NCI-H748 (cell line): ENCODE measurements at regions not wholly inside any gene's neighbourhood (a gene's known extent, or its start where the extent isn't known, plus 50 kb on each side); places are given as distances from the start of the nearest gene placed in this dataset.

Source experiments
- DNase-seq: peaks from one replicate; lab custom pipeline; 2025; ENCODE audit not compliant: unreplicated experiment; lab: John Stamatoyannopoulos, UW

DNA sequence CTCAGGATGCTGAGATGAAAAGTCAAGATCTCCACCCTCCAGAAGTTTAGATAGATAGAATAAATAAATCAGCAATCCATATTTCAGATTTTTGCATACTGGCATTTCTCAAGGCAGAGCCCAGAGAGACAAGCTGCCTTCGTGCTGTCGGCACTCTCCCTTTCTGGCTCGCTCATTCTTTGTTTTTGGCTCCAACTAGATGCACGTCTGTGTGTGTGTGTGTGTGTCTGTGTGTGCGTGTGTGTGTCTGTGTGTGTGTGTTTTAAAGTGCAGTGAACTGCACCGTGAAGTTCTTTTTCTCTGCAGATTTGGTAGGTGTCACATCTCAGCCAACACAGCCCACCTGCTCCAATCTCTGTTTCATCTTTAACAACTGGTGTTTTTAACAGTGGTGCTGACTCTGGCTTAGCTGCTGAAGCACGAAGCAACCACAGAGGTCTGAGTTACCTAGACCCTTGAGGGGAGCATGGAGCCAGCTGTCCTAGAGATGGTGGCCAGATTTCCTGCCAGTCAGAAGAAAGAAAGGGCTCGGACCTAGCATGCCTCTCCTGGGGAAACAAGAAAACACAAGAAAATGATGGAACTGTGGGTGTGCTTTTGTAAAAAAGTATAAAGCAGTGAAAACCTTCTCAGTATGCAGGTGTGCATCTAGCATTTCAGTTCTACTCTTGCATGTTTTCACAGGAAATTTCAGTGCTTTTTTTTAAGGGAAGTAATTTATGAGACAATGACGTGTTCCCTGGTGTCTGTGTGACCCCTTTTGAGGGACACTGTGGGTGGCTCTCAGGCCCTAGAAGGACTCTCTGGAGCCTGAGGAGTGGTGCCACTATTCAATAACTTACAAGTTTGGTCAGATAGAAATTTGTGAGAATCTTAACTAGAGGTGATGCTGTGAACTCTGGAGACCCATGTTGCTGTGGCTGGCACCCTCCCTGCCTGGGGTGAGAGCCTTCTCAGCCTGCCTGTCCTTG lies 364.3 kb downstream of the RNF144A start:
- DNase-seq = no peak

DNA sequence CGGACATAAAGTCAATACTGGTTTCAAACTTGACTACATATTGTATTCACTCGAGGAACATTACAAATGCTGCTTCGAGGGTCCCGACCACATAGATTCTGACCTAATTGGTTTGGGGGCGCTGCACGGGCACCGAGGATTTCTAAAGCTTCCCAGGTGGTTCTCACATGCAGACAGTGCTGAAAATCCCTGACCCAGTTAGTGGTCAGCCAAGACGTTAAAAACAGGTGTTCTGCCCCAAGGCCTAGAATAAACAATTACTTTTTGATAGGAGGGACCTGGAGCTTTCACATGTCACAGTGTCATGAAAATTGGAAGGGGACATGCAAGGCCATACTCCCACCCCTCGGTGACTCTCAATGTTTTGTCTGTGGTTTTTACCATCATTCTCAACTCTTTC lies 368.9 kb downstream of the RNF144A start:
- DNase-seq = no peak

DNA sequence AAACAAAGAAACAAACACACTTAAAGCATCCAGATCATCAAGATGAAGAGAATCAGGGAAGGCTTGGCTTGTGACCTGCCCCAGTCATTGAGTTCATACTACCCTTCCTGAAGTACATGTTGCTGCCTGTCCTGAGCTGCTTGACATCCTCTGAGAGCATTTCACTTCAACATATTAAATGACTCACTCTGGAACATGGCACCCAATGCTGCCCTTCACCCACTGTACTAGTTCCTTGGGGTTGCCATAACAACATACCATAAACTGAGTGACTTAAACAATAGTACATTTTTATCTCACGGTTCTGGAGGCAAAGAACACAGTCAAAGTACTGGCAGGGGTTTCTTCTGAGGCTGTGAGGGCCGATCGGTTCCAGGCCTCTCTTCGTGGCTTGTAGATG lies 371.3 kb downstream of the RNF144A start:
- DNase-seq = no peak

DNA sequence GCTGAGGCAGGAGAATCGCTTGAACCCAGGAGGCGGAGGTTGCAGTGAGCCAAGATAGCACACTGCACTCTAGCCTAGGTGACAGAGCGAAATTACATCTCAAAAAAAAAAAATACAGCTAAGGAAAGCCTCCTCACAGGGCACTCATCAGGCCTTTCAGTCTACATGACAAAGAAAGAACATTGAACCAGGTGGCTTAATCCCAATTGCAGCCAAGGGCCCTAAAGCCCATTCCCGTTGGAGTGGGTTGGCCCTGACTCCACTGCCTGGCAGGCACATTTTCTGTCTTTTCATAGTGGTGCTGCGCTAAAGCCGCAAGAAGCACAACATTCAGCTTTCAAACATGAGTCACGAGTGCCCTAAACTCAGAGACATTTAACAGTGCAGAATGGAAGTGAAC lies 372.5 kb downstream of the RNF144A start:
- no peak for DNase-seq

DNA sequence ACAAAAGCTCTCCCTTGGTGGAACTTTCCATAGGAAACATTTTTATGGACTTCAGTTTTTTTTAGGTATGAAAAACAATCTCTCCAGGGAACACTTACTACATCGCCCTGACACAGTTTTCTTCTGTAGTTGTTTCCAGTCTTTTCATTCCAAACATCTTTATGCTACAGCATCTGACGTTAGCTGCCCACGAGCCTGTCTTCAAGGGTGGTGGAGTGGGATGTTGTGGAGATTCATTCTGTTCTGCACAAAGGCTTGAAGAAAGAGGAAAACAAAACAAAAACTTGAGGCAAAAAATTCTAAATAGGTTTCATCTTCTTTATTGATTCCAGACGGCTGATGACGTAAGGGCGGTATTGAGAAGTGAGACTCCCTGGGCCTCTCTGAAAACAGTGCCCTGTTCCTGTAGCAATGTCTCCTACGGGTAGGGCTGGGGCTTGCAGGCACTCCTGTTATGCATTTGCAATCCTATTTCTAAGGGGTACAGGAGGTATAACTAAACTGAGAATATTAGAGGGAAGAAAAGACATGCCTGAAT lies 375.0 kb downstream of the RNF144A start:
- no peak for DNase-seq

DNA sequence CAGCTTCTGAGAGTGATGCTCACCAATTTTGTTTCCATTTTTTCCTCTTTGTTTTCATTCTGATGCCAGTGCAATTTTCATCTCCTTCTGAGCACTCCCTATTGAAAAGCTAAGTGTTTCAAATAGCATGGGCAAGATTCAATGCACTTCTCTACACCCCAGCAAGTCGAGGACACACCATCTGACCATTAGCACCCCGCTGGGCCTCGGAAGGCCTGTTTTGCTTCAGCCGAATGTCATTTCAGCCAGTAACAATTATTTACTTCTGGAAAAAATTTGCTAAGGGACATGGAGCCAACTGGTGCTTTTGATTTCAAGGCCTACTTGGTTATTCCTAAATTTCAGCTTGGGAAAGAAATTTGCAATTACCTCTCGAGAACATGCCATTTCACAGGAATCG lies 392.4 kb downstream of the RNF144A start:
- no peak for DNase-seq

DNA sequence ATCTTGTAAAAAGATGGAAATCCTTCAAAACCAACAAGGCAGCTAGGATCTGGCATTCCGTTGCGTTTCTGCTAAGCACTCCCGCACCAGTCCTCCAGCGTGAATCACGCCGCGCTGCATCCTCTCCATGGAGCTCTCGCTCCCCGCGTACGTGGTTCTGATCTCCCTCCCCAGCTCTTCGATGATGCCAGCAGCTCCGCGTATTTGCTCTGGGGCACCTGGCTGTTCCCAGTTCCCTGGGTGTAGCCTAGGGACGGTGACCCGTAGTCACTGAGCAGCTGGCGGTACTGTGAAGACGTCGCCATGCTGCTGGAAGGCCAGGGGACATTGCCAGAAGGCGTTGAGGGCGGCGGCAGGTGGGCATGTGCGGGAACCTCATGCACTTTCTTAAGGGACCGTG lies 407.5 kb downstream of the RNF144A start:
- no peak for DNase-seq

DNA sequence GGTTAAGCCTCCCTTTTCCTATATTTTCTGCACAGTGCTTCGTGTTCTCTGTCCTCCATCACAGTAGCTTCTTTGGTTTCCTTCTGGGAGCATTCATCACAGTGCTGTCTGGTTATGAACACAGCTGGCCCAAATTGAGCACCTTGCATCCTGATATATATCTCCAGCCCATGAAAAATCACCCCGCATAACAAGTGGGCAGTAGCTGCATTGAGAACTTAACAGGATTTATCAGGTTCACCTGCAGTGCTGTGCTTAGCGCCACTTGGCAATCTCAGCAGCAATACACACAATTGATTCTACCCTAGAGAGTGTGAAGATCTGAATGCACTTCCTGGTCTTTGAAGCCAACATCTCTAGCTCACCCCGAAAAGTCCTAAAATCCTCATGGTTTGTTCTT lies 408.0 kb downstream of the RNF144A start:
- no peak for DNase-seq

DNA sequence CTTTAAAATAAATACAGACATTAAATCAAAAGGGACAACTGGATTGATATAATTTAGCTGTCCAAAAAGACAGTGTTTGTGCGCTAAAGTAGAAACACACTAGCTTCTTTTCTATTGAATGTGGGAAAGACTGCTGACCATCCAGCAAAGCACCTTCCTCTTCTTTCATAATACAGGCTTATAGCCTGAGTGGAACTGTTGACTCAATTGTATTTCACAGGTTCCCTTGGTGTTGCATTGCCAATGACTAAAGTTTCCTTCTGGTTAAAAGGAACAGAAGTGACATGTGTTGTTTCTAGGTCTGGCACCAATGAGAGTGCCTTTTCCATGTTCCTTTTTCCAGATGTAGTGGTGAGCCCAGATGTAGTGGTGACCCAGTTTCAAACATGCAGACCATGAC lies 412.3 kb downstream of the RNF144A start:
- no peak for DNase-seq

DNA sequence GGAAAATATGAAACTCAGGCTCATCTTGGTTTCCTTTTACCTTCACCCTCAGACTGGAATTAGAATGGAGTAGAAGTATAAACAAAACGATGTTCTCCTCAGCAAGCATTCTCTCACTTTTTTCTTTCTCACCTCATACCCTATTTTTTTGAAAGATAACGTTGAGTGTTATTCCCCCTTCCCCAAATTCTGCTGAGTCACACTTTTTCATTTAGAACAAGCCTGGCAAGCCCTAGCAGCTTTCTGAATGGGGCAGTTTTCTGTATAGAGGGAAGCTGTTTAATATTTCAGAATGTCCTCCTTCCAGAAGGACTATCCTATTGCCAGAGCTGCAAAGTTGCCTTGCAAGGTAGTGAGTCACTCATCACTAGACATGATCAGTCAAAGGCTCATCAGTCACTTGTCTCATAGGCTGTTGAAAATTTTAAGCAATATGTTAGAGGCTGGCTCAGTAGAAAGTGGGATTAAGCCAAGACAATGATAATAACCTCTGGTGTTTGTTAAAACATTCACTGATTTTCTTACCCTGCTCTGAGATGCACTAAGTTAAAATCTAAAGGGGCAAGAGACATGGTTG lies 416.1 kb downstream of the RNF144A start:
- DNase-seq = no peak

DNA sequence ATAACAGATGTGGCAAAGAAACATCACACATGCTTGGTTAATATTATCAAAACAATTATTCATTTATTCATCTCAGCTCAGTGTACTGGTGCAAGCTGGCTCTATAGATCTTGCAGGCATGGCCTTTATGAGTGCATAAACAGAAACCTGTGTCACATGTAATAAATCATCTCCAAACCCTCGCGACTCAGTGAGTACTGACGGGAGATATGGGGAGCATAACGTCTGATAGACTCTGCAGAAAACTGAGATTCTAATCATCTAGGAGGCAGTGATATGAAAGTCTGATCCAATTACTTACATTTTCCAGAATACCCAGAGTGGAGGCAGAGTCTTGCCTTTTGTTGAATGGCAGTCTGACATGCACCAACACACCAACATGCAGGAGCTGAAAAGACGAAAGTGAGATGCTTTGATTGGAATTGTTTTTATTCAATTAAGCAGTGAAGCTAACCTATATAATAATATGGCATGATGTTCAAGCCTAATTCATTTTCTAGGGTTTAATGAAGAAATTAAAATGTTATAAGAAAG lies 416.8 kb downstream of the RNF144A start:
- DNase-seq = no peak

DNA sequence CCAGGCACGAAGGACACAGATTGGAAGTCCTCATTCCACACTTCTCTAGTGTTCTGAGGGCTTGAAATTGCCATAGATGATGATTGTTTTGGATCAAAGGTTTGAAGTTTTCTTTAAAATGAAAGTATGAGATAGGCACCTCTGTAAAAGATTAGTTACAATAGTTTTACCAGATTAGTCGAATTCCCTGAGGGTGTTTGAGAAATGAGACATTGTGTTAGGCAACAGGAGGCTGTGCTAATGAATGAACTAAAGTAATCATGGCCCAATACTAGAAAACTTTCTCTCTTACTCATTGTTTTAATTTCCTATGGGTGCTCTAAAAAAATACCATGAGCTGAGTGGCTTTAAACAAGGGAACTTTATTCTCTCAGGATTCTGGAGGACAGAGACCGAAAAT lies 421.7 kb downstream of the RNF144A start:
- DNase-seq = no peak

DNA sequence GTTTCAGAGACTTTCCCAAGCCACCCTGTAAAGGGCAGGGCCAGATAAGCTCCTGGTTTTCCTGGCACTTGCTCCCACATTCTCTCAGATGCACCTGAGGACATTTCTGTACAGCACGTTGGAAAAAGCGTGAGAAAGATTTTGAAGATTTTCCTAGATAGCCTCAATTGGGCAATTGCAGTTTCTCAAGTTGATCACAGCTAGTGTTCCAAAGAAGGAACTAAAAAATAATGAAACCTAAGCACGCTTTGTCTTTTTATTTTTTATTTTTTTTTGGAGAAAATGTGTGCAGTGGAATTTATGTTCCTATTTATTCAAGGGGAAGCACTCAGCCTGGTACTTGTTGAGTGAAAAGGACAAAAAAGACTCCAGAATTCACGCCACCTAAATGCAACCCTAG lies 429.1 kb downstream of the RNF144A start:
- no peak for DNase-seq

DNA sequence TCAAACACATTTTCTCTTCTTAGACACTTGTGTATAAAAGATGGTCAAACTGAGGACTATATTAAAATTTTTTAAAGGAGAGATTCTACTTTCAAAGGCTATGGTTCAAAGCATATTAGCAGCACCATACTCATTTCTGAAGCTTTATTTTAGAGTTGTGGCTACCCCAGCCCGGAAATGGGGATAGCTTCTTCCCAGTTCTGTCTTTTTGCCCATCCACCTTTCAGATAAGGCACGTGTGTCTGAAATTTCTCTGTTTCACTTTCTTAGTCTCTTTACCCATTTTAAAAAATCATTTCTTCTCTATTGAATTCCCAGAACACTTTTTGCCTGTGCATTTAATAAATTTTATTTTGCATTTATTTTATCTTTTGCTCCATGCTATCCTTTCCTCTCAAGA lies 431.5 kb downstream of the RNF144A start:
- DNase-seq = no peak

DNA sequence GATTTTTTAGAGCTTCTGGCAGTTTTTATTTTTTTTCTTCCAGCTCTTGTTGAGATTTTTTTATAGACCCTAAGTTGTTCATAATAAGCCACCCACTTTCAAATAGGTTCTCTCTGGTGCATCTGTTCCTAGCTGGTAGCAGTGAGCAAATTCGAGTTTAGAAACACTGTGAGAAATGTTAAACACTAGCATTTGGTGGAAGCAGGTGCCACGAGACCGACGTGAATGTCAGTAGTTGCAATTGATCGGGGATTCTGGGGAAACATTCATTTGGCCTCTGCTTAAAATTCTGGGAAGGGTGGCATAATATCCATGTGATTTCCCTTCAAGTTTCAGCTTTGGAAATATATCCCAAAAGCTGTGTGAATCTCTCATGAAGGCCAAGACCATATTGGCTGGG lies 435.0 kb downstream of the RNF144A start:
- no peak for DNase-seq

DNA sequence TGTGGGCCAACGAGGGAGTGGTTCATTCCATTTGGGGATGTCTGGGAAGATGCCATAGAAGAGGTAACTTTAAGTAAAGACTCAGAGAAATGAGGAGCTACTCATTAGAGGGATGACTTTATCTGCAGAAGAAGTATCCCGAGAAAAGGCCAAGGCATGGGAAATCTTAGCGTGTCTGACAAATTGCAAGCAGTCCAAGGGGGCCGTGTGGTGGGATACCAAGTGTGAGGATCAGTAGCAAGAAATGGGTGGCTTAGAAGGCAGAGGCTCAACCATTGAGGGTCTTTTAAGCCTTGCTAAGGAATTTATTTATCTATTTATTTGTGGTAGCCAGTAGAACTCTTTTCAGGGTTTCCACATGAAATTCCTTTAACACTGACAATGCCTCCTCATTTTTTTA lies 436.4 kb downstream of the RNF144A start:
- no peak for DNase-seq

DNA sequence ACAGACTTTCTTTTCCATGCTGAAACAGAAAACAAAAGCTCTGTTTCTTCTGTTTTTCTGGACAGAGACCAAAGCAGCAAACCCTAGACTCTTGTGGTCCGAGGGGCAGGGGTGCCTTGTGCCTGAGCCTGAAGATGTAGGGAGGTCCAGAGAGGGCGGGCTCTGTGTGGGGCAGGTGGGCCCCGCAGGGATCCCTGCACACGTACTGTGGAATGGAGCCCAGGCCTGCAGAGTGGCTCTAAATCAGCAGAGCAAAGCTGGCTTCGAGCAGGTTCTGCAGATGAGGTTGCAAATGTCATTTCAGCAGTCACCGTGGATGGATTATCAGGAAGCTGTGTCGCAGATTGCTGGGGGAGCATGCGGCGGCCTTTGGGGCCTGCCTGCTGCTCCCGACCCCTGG lies 438.6 kb downstream of the RNF144A start:
- DNase-seq = no peak

DNA sequence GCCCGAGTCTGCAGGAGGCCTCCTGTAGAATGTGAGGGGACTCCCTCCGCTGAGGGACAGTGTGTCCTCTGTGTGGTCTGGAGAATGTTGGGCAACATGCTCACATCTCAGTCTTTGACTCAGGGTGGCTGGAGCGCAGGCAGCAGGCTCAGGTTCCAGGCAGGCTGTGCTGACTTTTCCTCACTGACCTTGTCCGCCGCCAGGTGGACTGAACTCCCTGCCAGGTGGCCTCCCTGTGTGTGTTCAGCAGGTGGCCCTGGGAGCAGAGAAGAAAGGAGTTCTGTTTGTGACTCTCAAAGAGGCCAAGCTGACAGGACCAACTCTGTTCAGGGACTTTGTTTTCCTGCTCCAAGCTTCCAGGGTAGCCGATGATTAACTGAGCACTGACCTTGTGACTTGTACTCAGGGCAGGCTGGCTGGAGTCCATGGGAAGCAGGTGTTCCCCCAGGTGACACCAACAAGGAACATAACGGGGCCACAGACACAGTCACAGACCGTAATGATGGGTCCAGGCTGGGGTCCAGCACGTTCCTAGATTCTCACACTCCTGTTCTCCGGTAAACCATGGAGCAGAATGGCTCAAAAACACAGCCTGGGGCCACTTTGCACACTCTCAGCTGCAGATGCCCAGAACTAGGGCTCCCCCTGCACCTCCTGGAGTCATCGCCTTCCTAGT lies 439.8 kb downstream of the RNF144A start:
- peak; percentile 71 for DNase-seq

DNA sequence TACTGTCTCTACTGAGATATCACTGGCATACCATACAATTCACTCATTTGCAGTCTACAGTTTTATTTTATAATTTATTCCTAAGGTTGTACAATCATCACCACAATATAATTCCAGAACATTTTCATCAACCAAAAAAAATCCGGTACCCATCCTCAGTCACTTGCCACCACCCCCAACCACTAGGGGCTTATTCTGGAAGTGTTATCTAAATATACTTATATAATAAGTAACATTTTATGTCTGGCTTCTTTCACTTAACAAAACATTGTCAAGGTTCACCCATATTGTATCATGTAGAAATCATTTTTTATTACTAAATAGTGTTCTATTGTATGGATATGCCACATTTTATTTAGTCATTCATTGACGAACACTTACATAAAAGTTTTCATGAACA lies 440.8 kb downstream of the RNF144A start:
- no peak for DNase-seq

DNA sequence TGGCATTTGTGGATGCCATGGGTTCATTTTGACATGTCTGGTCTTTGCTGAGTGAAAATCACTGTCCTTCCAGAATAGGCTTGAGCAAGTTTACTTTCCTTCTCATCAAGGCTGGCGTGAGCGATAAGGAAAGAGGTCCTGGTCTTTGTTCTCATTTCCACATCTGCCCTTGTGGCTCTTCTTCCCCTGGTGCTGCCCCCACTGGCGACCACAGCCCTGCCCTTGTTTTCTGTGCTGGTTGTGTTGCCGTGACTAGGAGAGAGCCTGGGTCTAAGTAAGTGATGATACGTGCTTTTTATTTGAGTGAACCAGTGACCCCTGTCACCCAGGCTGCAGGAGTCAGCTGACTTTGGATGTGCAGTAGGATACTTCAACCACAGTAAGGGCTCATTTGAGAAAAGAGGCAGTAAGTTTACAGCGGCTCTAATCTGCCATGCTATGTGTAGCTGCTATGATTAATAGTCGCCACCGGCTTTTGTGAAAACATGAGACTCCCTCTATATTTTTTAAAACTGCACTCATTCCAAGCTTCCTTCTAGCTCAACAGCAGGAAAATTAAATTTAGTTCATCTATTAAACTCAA lies 441.7 kb downstream of the RNF144A start:
- no peak for DNase-seq

DNA sequence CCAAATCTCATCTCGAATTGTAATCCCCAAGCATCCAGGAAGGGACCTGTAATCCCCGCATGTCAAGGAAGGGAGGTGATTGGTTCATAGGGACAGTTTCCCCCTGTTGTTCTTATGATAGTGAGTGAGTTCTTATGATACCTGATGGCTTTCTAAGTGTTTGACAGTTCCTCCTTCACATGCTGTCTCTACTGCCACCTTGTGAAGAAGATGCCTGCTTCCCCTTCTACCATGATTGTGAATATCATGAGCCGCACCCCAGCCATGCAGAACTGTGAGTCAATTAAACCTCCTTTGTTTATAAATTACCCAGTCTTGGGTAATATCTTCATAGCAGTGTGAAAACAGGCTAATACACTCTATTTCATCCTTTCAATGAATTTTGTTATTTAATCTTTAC lies 446.7 kb downstream of the RNF144A start:
- DNase-seq = no peak
